Neuronal stem cell (in vitro differentiated cells): ENCODE measurements at regions not wholly inside any gene's neighbourhood (a gene's known extent, or its start where the extent isn't known, plus 50 kb on each side); places are given as distances from the start of the nearest gene placed in this dataset.
"Not testable (repeated sequence)": the region's sequence is repeated elsewhere in the genome, so short reads cannot be mapped to it uniquely, and the experiment has no call there.

Experiments used
- DNase-seq: peaks from one replicate; pipeline ENCODE4 v3.0.0-alpha.2; 2013; ENCODE audit warnings: low spot score
- H2AFZ ChIP-seq: one replicate; pipeline ENCODE4 v1.6.1; 2013; ENCODE audit warnings: mild to moderate bottlenecking, low read length, inconsistent platforms
- H2AK5ac ChIP-seq: 2 replicates; pipeline ENCODE4 v1.6.1; 2013; ENCODE audit warnings: low read depth, mild to moderate bottlenecking, inconsistent platforms, low read length, moderate library complexity, mixed read lengths
- H2BK120ac ChIP-seq: 2 replicates; pipeline ENCODE4 v1.6.1; 2013; ENCODE audit warnings: low read depth, mild to moderate bottlenecking, inconsistent platforms, low read length, moderate library complexity, mixed read lengths
- H2BK12ac ChIP-seq: one replicate; pipeline ENCODE4 v1.6.1; 2013; ENCODE audit warnings: low read length, inconsistent platforms
- H2BK15ac ChIP-seq: 2 replicates; pipeline ENCODE4 v1.6.1; 2013; ENCODE audit warnings: mild to moderate bottlenecking, low read length, inconsistent platforms, mixed read lengths
- H2BK5ac ChIP-seq: one replicate; pipeline ENCODE4 v1.6.1; 2013; ENCODE audit warnings: inconsistent platforms, mild to moderate bottlenecking, low read length, moderate library complexity
- H3K14ac ChIP-seq: one replicate; pipeline ENCODE4 v1.6.1; 2013; ENCODE audit warnings: low read length, inconsistent platforms
- H3K18ac ChIP-seq: 2 replicates; pipeline ENCODE4 v1.6.1; 2013; ENCODE audit warnings: low read length, inconsistent platforms
- H3K23ac ChIP-seq: 2 replicates; pipeline ENCODE4 v1.6.1; 2013; ENCODE audit warnings: low read depth, mild to moderate bottlenecking, mixed read lengths, low read length, inconsistent platforms; ENCODE audit not compliant: poor library complexity
- H3K27ac ChIP-seq: replicated peaks from 3 replicates; pipeline ENCODE4 v1.5.1; 2013; ENCODE audit warnings: low read length, inconsistent platforms
- H3K27me3 ChIP-seq, 3 experiments: 2 replicates each; pipeline ENCODE4 v1.6.1; 2013; ENCODE audit warnings: low read length in 3 of 3, mild to moderate bottlenecking in 2 of 3, inconsistent platforms in 1 of 3, low read depth in 1 of 3, mixed read lengths in 1 of 3, moderate library complexity in 1 of 3; ENCODE audit not compliant: control insufficient read depth in 3 of 3, insufficient read depth in 3 of 3
- H3K36me3 ChIP-seq, 2 donors: replicated peaks in 1 of 2; 2 replicates each; pipeline ENCODE4 v1.6.1; 2013; ENCODE audit warnings: low read length in 2 of 2; ENCODE audit not compliant: control insufficient read depth in 2 of 2, insufficient read depth in 2 of 2
- H3K4ac ChIP-seq: 2 replicates; pipeline ENCODE4 v1.6.1; 2013; ENCODE audit warnings: inconsistent platforms, mild to moderate bottlenecking, low read length, moderate library complexity
- H3K4me1 ChIP-seq, 2 donors: 1 replicate in 1 of 2; 2 replicates in 1 of 2; pipeline ENCODE4 v1.6.1; 2013; ENCODE audit warnings: low read length in 2 of 2, low read depth in 1 of 2; ENCODE audit not compliant: control insufficient read depth in 2 of 2, insufficient read depth in 1 of 2
- H3K4me2 ChIP-seq: one replicate; pipeline ENCODE4 v1.6.1; 2013; ENCODE audit warnings: mild to moderate bottlenecking, low read length, inconsistent platforms; ENCODE audit not compliant: insufficient read depth, poor library complexity, severe bottlenecking
- H3K4me3 ChIP-seq, 2 donors: 2 replicates each; pipeline ENCODE4 v1.5.1; 2013; ENCODE audit warnings: low read length in 2 of 2, mild to moderate bottlenecking in 2 of 2, inconsistent platforms in 1 of 2, moderate library complexity in 1 of 2
- H3K79me1 ChIP-seq: one replicate; pipeline ENCODE4 v1.6.1; 2013; ENCODE audit warnings: low read depth, mild to moderate bottlenecking, inconsistent platforms, low read length, moderate library complexity
- H3K9ac ChIP-seq: one replicate; pipeline ENCODE4 v1.6.1; 2013; ENCODE audit warnings: mild to moderate bottlenecking, low read depth, low read length, inconsistent platforms; ENCODE audit not compliant: poor library complexity
- H3K9me3 ChIP-seq, 2 donors: replicated peaks in 1 of 2; 2 replicates each; pipeline versions ENCODE3 to v1.6.1; 2013; ENCODE audit warnings: low read length in 2 of 2, mild to moderate bottlenecking in 2 of 2, inconsistent platforms in 1 of 2, low read depth in 1 of 2, mixed read lengths in 1 of 2, moderate library complexity in 1 of 2; ENCODE audit not compliant: control insufficient read depth in 2 of 2, insufficient read depth in 1 of 2
- H4K8ac ChIP-seq: one replicate; pipeline ENCODE4 v1.6.1; 2013; ENCODE audit warnings: low read depth, mild to moderate bottlenecking, inconsistent platforms, low read length, moderate library complexity
- H4K91ac ChIP-seq: one replicate; pipeline ENCODE4 v1.6.1; 2013; ENCODE audit warnings: low read length, low read depth, mild to moderate bottlenecking, inconsistent platforms; ENCODE audit not compliant: poor library complexity
- WGBS, 2 donors: extraction: QIAGEN DNeasy Blood & Tissue Kit; methylation state at CpG; one replicate each; pipeline ENCODE4 v1.1.7; 2013; ENCODE audit warnings: missing lambda C conversion rate in 2 of 2, mixed read lengths in 1 of 2; ENCODE audit not compliant: insufficient read length in 2 of 2, insufficient replicate concordance in 1 of 2; ENCODE audit errors: extremely low coverage in 2 of 2; 5-methylcytosine and 5-hydroxymethylcytosine counted together

DNA sequence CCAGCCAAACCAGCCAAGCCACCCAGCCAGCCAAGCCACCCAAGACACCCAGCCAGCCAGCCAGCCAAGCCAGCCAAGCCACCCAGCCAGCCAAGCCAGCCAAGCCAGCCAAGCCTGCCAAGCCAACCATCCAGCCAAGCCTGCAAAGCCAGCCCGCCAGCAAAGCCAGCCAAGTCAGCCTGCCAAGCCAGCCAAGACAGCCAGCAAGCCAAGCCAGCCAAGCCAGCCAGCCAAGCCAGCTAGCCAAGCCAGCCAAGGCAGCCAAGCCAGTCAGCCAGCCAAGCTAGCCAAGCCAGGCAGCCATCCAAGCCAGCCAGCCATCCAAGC lies 331.7 kb upstream of the PLGLB2 start:
- DNase-seq, H2AK5ac ChIP-seq, H3K14ac ChIP-seq, H3K79me1 ChIP-seq, H3K36me3 ChIP-seq, H2BK12ac ChIP-seq, H3K4me2 ChIP-seq, H3K4ac ChIP-seq, H4K91ac ChIP-seq, H2BK15ac ChIP-seq, H3K9me3 ChIP-seq, H3K9ac ChIP-seq, H3K27ac ChIP-seq, H3K23ac ChIP-seq, H2BK5ac ChIP-seq, H3K27me3 ChIP-seq, H2BK120ac ChIP-seq, H3K4me3 ChIP-seq, H3K4me1 ChIP-seq, H4K8ac ChIP-seq, H2AFZ ChIP-seq: not testable (repeated sequence)
- WGBS, 2 donors = no CpG with 5 or more reads among the region's 1 CpG
- H3K18ac ChIP-seq = peak overlapping the region; percentile 80

GRCh38 chr2:87417147-87417546 lies 330.7 kb upstream of the PLGLB2 start:
- not testable (repeated sequence) for H2AK5ac ChIP-seq, H3K9ac ChIP-seq, H2BK120ac ChIP-seq, H3K79me1 ChIP-seq, H3K4me2 ChIP-seq, H3K4ac ChIP-seq, H3K18ac ChIP-seq, H3K14ac ChIP-seq, H4K8ac ChIP-seq, H2BK12ac ChIP-seq, H3K4me1 ChIP-seq, H2BK5ac ChIP-seq, H3K36me3 ChIP-seq, H4K91ac ChIP-seq, H2BK15ac ChIP-seq, H3K27me3 ChIP-seq, DNase-seq, H3K23ac ChIP-seq, H2AFZ ChIP-seq, H3K27ac ChIP-seq, H3K9me3 ChIP-seq, H3K4me3 ChIP-seq
- WGBS, 2 donors = no CpG with 5 or more reads among the region's 6 CpGs

- not testable (repeated sequence) for H3K4me1 ChIP-seq, H3K9ac ChIP-seq
Observed at GRCh38 chr2:87417742-87418567, 329.9 kb upstream of the PLGLB2 start.

DNA sequence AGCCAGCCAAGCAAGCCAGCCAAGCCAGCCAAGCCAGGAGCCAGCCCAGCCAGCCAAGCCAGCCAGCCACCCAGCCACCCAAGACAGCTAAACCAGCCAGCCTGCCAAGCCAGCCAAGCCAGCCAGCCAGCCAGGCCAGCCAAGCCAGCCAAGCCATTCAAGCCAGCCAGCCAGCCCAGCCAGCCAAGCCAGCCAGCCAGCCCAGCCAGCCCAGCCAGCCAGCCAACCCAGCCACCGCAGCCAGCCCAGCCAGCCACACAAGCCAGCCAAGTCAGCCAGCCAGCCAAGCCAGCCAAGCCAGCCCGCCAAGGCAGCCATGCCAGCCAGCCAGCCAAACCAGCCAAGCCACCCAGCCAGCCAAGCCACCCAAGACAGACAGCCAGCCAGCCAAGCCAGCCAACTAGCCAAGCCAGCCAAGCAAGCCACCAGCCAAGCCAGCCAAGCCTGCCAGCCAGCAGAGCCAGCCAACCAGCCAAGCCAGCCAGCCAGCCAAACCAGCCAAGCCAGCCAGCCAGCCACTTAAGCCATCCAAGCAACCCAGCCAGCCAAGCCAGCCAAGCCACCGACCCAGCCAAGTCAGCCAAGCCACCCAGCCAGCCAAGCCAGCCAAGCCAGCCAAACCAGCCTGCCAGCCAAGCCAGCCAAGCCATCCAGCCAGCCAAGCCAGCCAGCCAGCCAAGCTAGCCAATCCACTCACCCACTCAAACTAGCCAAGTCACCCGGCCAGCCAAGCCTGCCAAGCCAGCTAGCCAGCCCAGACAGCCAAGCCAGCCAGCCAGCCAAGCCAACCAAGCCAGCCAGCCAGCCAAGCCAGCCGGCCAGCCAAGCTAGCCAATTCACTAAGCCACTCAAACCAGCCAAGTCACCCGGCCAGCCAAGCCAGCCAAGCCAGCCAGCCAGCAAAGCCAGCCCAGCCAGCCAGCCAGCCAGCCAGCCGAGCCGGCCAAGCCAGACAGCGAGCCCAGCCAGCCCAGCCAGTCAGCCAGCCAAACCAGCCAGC lies 328.8 kb upstream of the PLGLB2 start:
- H3K27me3 ChIP-seq, H3K4ac ChIP-seq, H3K4me3 ChIP-seq, H2BK15ac ChIP-seq, H3K4me1 ChIP-seq, H2AFZ ChIP-seq, H2BK120ac ChIP-seq, H3K36me3 ChIP-seq, H2BK12ac ChIP-seq, H3K18ac ChIP-seq, H2AK5ac ChIP-seq, H2BK5ac ChIP-seq, H3K14ac ChIP-seq, H3K79me1 ChIP-seq, H3K9me3 ChIP-seq, DNase-seq, H4K91ac ChIP-seq, H3K4me2 ChIP-seq, H3K23ac ChIP-seq, H3K9ac ChIP-seq, H3K27ac ChIP-seq: not testable (repeated sequence)
- no CpG with 5 or more reads among the region's 9 CpGs for WGBS, 2 donors
- H4K8ac ChIP-seq = peak overlapping the region; percentile 17

More at GRCh38 chr2:87417742-87418567, 329.9 kb upstream of the PLGLB2 start:
- peak overlapping the region; percentile 65 for H4K8ac ChIP-seq
- not testable (repeated sequence) for H3K4ac ChIP-seq, H3K27ac ChIP-seq, H2BK5ac ChIP-seq, H3K79me1 ChIP-seq, DNase-seq, H3K9me3 ChIP-seq, H3K14ac ChIP-seq, H3K4me2 ChIP-seq, H3K36me3 ChIP-seq, H2BK15ac ChIP-seq, H2AK5ac ChIP-seq, H2AFZ ChIP-seq, H3K4me3 ChIP-seq, H2BK120ac ChIP-seq, H3K27me3 ChIP-seq
- H3K18ac ChIP-seq = peak overlapping the region; percentile 28
- peak overlapping the region; percentile 94 for H2BK12ac ChIP-seq
- WGBS, 2 donors = no CpG with 5 or more reads among the region's 3 CpGs
- H3K23ac ChIP-seq = peak overlapping the region; percentile 31
- H4K91ac ChIP-seq = peak overlapping the region; percentile 12
